ENCODE measurements at regions not wholly inside any gene's neighbourhood (a gene's known extent, or its start where the extent isn't known, plus 50 kb on each side); places are given as distances from the start of the nearest gene placed in this dataset.
"Not testable (repeated sequence)": the region's sequence is repeated elsewhere in the genome, so short reads cannot be mapped to it uniquely, and the experiment has no call there.

DNA sequence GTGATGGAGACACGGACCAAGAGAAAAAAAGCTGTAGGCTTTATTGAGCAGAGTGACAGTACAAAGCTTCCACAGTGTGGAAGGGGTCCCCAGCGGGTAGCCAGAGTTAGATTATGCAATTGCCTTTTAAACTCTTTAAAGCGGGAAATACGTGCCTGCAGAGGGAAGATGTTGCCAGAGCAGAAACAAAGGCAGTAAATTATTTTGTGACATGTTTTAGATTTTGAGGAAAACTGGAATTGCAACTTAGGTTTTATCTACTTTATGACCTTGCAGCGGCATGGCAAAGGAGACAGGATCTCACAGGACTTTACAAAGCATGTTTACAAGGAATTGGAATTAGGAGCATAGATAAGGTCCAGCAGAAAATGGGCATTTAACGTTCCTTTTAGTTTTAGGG lies 54.5 kb upstream of the ST3GAL6 start:
- H3K4me1 Mint-ChIP-seq (ENCODE audit: low read depth); H3K9me3 Mint-ChIP-seq; DNase-seq; H3K4me3 Mint-ChIP-seq; POLR2A ChIA-PET; H3K36me3 Mint-ChIP-seq; H3K27ac Mint-ChIP-seq; intact Hi-C loops (cut with micrococcal nuclease); H3K27me3 Mint-ChIP-seq; CTCF ChIA-PET: not testable (repeated sequence)

DNA sequence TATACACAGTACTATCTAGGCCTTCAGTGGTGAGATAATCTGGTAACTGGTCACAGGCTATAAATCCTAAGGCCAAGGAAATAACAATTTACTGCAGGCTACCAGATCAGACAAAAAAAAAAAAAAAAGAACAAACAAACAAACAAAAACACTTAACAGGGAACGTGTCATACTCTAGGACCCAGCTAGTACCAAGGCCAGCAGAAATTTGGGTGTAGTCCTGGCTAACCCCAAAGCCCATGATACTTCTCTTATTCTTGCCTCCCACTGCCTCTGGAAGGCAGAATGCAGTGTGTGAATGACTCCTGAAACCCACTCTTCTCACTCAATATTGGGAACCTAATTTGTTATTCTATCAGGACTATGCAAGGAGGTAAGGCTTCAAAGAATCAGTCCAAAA lies 53.7 kb upstream of the ST3GAL6 start:
- Mint-ChIP-seq H3K4me1 (ENCODE audit: low read depth) (no peaks in the 10 kb centered on the region), H3K36me3 (no peaks in the 10 kb centered on the region), H3K4me3 (no peak overlapping the region), H3K27me3 (peaks cover 2% of the 10 kb centered on the region), H3K27ac (no peak overlapping the region), H3K9me3 (no peaks in the 10 kb centered on the region)
- ChIA-PET CTCF (no interaction called here), POLR2A (no interaction called here)
- intact Hi-C loops (cut with micrococcal nuclease), result no loop called here
- no peak for DNase-seq

- H3K36me3 Mint-ChIP-seq, result no peaks in the 10 kb centered on the region
- ChIA-PET POLR2A (no interaction called here), CTCF (interaction anchor here (0.5 kb wide), 1 partner anchor 26 kb away, joined by 4 read pairs; no protein-coding TSS in a partner anchor)
- intact Hi-C loops (cut with micrococcal nuclease), result no loop called here
- no peak overlapping the region for H3K4me3 Mint-ChIP-seq
- H3K9me3 Mint-ChIP-seq, result no peaks in the 10 kb centered on the region
- DNase-seq, result no peak
- no peak overlapping the region for H3K27ac Mint-ChIP-seq
- H3K4me1 Mint-ChIP-seq (ENCODE audit: low read depth), result no peaks in the 10 kb centered on the region
- peaks cover 2% of the 10 kb centered on the region for H3K27me3 Mint-ChIP-seq
Observed at GRCh38 chr3:98710067-98710659, 53.0 kb upstream of the ST3GAL6 start.

DNA sequence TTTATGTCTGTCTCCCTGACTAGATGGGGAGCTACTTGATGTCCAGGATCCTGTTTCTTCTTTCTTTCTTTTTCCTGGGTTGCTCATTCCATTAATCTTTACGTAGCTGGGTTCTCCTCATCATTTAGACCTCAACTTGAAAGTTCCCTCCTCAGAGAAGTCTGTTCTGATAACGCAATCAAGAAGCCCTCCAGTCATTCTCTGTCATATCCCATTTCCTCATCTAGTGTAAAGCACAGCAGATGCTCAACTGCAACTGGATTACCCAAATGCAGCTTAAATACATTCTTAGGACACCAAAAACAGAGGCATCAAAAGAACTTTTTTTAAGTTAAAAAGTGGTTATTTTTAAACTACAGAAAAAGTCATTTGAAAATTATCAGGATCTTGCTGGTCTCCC lies 51.7 kb upstream of the ST3GAL6 start:
- Mint-ChIP-seq H3K4me3 (no peak overlapping the region), H3K27me3 (no peaks in the 10 kb centered on the region), H3K4me1 (ENCODE audit: low read depth) (no peaks in the 10 kb centered on the region), H3K27ac (no peak overlapping the region), H3K36me3 (no peaks in the 10 kb centered on the region), H3K9me3 (no peaks in the 10 kb centered on the region)
- intact Hi-C loops (cut with micrococcal nuclease), result no loop called here
- ChIA-PET POLR2A (no interaction called here), CTCF (no interaction called here)
- no peak for DNase-seq

DNA sequence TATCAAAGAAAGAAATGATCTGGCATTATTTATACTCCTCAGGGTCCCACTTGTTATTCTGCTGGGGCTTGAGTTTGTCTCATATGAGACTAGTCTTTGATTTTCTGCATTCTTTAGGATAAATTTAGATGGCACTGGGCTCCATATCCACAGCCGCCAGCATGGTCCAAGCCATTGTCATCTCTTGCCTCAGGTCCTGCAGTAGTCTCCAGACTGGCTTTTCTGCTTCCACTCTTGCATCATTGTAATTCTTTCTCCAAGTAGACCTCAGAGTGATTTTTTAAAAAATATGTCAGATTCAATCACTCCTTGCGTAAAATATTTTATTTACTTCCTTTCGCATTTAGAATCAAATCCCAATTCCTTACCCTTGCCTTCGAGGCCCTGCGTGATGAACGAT lies 50.4 kb upstream of the ST3GAL6 start:
- CTCF ChIA-PET, result no interaction called here
- no peak overlapping the region for H3K27ac Mint-ChIP-seq
- H3K27me3 Mint-ChIP-seq, result peaks cover 3% of the 10 kb centered on the region
- no peaks in the 10 kb centered on the region for H3K36me3 Mint-ChIP-seq
- no peak for DNase-seq
- H3K4me3 Mint-ChIP-seq, result no peak overlapping the region
- H3K4me1 Mint-ChIP-seq (ENCODE audit: low read depth), result no peaks in the 10 kb centered on the region
- H3K9me3 Mint-ChIP-seq, result no peaks in the 10 kb centered on the region
- POLR2A ChIA-PET, result no interaction called here
- intact Hi-C loops (cut with micrococcal nuclease), result no loop called here

DNA sequence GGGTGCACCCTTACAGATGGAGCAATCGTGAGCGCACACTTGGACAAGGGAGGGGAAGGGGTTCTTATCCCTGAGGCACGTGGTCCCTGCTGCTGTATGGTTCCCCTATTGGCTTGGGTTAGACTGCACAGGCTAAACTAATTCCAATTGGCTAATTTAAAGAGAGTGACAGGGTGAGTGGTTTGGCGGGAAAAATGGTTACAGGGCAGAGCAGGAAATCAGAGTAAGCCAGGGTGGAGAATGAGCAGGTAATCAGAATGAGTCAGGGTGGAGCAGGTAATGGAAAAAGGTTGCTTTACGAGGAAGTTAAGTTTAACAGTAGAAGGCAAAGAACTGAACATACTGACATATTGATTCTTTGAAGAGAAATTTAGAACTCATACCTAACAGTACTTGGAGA lies 49.8 kb upstream of the ST3GAL6 start:
- H3K9me3 Mint-ChIP-seq; H3K27ac Mint-ChIP-seq; CTCF ChIA-PET; H3K4me3 Mint-ChIP-seq; H3K27me3 Mint-ChIP-seq; intact Hi-C loops (cut with micrococcal nuclease); H3K4me1 Mint-ChIP-seq (ENCODE audit: low read depth); H3K36me3 Mint-ChIP-seq; POLR2A ChIA-PET; DNase-seq: not testable (repeated sequence)

Measured in activated CD4-positive, alpha-beta memory T cell treated with anti-CD3 and anti-CD28 coated beads for 36 hours (primary cell).